Neural cell (in vitro differentiated cells): ENCODE measurements at regions not wholly inside any gene's neighbourhood (a gene's known extent, or its start where the extent isn't known, plus 50 kb on each side); places are given as distances from the start of the nearest gene placed in this dataset.

Experiments
- EP300 ChIP-seq: fragments of 450-650 bp; conservative IDR thresholded peaks from 2 replicates; pipeline ENCODE4 v1.6.1; 2014; ENCODE audit warnings: antibody characterized with exemption, mild to moderate bottlenecking, moderate library complexity; ENCODE audit not compliant: poor library complexity, severe bottlenecking
- EZH2 ChIP-seq: fragments of 200-600, 300-800 bp; shearing (Covaris generic), sonication (generic); IDR thresholded peaks from 2 replicates; pipeline ENCODE4 v1.6.1; 2014; ENCODE audit warnings: antibody characterized with exemption, low read length, borderline replicate concordance, mild to moderate bottlenecking; ENCODE audit not compliant: insufficient read depth, poor library complexity, severe bottlenecking
- MXI1 ChIP-seq: fragments of 450-650 bp; conservative IDR thresholded peaks from 2 replicates; pipeline ENCODE4 v1.6.1; 2014; ENCODE audit warnings: antibody characterized with exemption, mild to moderate bottlenecking; ENCODE audit not compliant: poor library complexity, severe bottlenecking
- POLR2AphosphoS5 ChIP-seq: IDR thresholded peaks from 2 replicates; pipeline ENCODE4 v1.6.1; 2012
- RAD21 ChIP-seq: fragments of 450-650 bp; conservative IDR thresholded peaks from 2 replicates; pipeline ENCODE4 v1.6.1; 2014; ENCODE audit warnings: antibody characterized with exemption, mild to moderate bottlenecking, moderate library complexity
- TAF1 ChIP-seq: IDR thresholded peaks from 2 replicates; pipeline ENCODE4 v1.6.1; 2012; ENCODE audit warnings: low read depth
- TF ChIP-seq, protein P1 (sequence below): fragments of 450-650 bp; IDR thresholded peaks from 2 replicates; pipeline ENCODE4 v1.5.1; 2014; ENCODE audit warnings: antibody characterized with exemption, mild to moderate bottlenecking, moderate library complexity; ENCODE audit not compliant: poor library complexity, severe bottlenecking

GRCh38 chr7:12770227-12770975 lies 83.0 kb downstream of the ARL4A start:
- TF ChIP-seq, protein P1, sequence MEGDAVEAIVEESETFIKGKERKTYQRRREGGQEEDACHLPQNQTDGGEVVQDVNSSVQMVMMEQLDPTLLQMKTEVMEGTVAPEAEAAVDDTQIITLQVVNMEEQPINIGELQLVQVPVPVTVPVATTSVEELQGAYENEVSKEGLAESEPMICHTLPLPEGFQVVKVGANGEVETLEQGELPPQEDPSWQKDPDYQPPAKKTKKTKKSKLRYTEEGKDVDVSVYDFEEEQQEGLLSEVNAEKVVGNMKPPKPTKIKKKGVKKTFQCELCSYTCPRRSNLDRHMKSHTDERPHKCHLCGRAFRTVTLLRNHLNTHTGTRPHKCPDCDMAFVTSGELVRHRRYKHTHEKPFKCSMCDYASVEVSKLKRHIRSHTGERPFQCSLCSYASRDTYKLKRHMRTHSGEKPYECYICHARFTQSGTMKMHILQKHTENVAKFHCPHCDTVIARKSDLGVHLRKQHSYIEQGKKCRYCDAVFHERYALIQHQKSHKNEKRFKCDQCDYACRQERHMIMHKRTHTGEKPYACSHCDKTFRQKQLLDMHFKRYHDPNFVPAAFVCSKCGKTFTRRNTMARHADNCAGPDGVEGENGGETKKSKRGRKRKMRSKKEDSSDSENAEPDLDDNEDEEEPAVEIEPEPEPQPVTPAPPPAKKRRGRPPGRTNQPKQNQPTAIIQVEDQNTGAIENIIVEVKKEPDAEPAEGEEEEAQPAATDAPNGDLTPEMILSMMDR: no peak
- TF ChIP-seq EZH2: no peak
- no peak for TF ChIP-seq TAF1
- TF ChIP-seq MXI1: no peak
- TF ChIP-seq RAD21: no peak
- no peak for TF ChIP-seq EP300
- TF ChIP-seq POLR2AphosphoS5: no peak
